ENCODE measurements at regions not wholly inside any gene's neighbourhood (a gene's known extent, or its start where the extent isn't known, plus 50 kb on each side); places are given as distances from the start of the nearest gene placed in this dataset.

DNA sequence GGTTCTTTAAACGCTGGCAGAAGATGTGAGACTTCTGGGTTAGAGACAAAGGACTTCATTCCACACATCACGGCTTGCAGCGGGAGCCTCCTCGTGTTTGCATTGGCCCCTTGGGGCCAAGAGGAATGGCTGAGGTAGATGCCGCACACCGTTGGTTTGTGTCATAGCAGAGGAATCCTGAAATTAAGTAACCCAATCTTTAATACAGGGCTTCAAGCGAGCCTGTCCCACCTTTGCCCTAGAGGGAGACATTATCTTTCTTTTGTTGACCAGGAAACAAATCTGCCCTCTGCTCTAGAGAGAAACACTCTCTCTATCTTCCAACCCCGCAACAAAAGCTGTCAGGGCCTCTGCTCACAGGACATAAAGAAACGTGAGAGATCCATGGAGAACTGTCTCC lies 277.5 kb upstream of the ZFP64 start:
- TF ChIP-seq, protein P1, sequence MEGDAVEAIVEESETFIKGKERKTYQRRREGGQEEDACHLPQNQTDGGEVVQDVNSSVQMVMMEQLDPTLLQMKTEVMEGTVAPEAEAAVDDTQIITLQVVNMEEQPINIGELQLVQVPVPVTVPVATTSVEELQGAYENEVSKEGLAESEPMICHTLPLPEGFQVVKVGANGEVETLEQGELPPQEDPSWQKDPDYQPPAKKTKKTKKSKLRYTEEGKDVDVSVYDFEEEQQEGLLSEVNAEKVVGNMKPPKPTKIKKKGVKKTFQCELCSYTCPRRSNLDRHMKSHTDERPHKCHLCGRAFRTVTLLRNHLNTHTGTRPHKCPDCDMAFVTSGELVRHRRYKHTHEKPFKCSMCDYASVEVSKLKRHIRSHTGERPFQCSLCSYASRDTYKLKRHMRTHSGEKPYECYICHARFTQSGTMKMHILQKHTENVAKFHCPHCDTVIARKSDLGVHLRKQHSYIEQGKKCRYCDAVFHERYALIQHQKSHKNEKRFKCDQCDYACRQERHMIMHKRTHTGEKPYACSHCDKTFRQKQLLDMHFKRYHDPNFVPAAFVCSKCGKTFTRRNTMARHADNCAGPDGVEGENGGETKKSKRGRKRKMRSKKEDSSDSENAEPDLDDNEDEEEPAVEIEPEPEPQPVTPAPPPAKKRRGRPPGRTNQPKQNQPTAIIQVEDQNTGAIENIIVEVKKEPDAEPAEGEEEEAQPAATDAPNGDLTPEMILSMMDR (IDR thresholded peaks at IDR 0.05) = no peak
- TF ChIP-seq POLR2A (IDR thresholded peaks at IDR 0.05) (no peak), EP300 (IDR thresholded peaks at IDR 0.05) (no peak)

Measured in tibial nerve (tissue), 4 donors.